Mesenchymal stem cell (in vitro differentiated cells and primary cell): ENCODE measurements at regions not wholly inside any gene's neighbourhood (a gene's known extent, or its start where the extent isn't known, plus 50 kb on each side); places are given as distances from the start of the nearest gene placed in this dataset.

Source experiments
- DNase-seq: peaks from one replicate; pipeline ENCODE4 v3.0.0-alpha.2; 2013
- H2AFZ ChIP-seq: one replicate; pipeline ENCODE4 v1.6.1; 2013; ENCODE audit warnings: low read depth, mild to moderate bottlenecking, control low read depth, inconsistent platforms, low read length, moderate library complexity
- H2AK5ac ChIP-seq: 2 replicates; pipeline ENCODE4 v1.6.1; 2013; ENCODE audit warnings: low read length, moderate library complexity, mild to moderate bottlenecking, inconsistent platforms; ENCODE audit not compliant: severe bottlenecking
- H2BK120ac ChIP-seq: one replicate; pipeline ENCODE4 v1.6.1; 2013; ENCODE audit warnings: low read depth, mild to moderate bottlenecking, inconsistent platforms, low read length, moderate library complexity
- H2BK12ac ChIP-seq, 2 experiments: one replicate each; pipeline ENCODE4 v1.6.1; 2013; ENCODE audit warnings: inconsistent platforms in 2 of 2, low read length in 2 of 2, mild to moderate bottlenecking in 2 of 2, moderate library complexity in 2 of 2, control low read depth in 1 of 2
- H2BK15ac ChIP-seq: one replicate; pipeline ENCODE4 v1.6.1; 2013; ENCODE audit warnings: mild to moderate bottlenecking, low read depth, inconsistent platforms; ENCODE audit not compliant: poor library complexity, severe bottlenecking
- H2BK5ac ChIP-seq: 2 replicates; pipeline ENCODE4 v1.6.1; 2013; ENCODE audit warnings: low read depth, mild to moderate bottlenecking, low read length, control low read depth, inconsistent platforms; ENCODE audit not compliant: poor library complexity, severe bottlenecking
- H3K14ac ChIP-seq, 2 experiments: one replicate each; pipeline ENCODE4 v1.6.1; 2013; ENCODE audit warnings: inconsistent platforms in 2 of 2, low read length in 2 of 2, control low read depth in 1 of 2, mild to moderate bottlenecking in 1 of 2, moderate library complexity in 1 of 2
- H3K18ac ChIP-seq, 2 experiments: one replicate each; pipeline ENCODE4 v1.6.1; 2013; ENCODE audit warnings: inconsistent platforms in 2 of 2, low read length in 2 of 2, control low read depth in 1 of 2, low read depth in 1 of 2, mild to moderate bottlenecking in 1 of 2
- H3K23ac ChIP-seq, 2 experiments: one replicate each; pipeline ENCODE4 v1.6.1; 2013; ENCODE audit warnings: inconsistent platforms in 2 of 2, low read length in 2 of 2, mild to moderate bottlenecking in 2 of 2, moderate library complexity in 2 of 2, control low read depth in 1 of 2
- H3K27ac ChIP-seq: 2 replicates; pipeline ENCODE4 v1.5.1; 2013; ENCODE audit warnings: mild to moderate bottlenecking, moderate library complexity, low read length, control low read depth, inconsistent platforms; ENCODE audit not compliant: poor library complexity, severe bottlenecking
- H3K27me3 ChIP-seq, 2 experiments: 2 replicates each; pipeline versions ENCODE4 v1.6.1 to v1.7.0; 2013; ENCODE audit warnings: low read length in 2 of 2, mild to moderate bottlenecking in 2 of 2, moderate library complexity in 2 of 2, control low read depth in 1 of 2, inconsistent platforms in 1 of 2; ENCODE audit not compliant: control insufficient read depth in 1 of 2, insufficient read depth in 1 of 2
- H3K36me3 ChIP-seq, 2 experiments: 2 replicates each; pipeline versions ENCODE4 v1.6.1 to v1.7.0; 2013; ENCODE audit warnings: low read length in 2 of 2, control low read depth in 1 of 2, inconsistent platforms in 1 of 2, low read depth in 1 of 2, mild to moderate bottlenecking in 1 of 2; ENCODE audit not compliant: insufficient read depth in 2 of 2, control insufficient read depth in 1 of 2
- H3K4ac ChIP-seq, 2 experiments: one replicate each; pipeline ENCODE4 v1.6.1; 2013; ENCODE audit warnings: inconsistent platforms in 2 of 2, low read length in 2 of 2, mild to moderate bottlenecking in 2 of 2, moderate library complexity in 2 of 2, control low read depth in 1 of 2, low read depth in 1 of 2
- H3K4me1 ChIP-seq: 2 replicates; pipeline ENCODE4 v1.6.1; 2013; ENCODE audit warnings: low read depth, low read length, control low read depth; ENCODE audit not compliant: control insufficient read depth, insufficient read depth
- H3K4me2 ChIP-seq: 2 replicates; pipeline ENCODE4 v1.6.1; 2013; ENCODE audit warnings: low read length, mild to moderate bottlenecking, inconsistent platforms; ENCODE audit not compliant: poor library complexity, severe bottlenecking
- H3K4me3 ChIP-seq, 2 experiments: 2 replicates each; pipeline versions ENCODE4 v1.5.1 to v1.7.0; 2013; ENCODE audit warnings: low read length in 2 of 2, mild to moderate bottlenecking in 2 of 2, control low read depth in 1 of 2, low read depth in 1 of 2; ENCODE audit not compliant: insufficient read depth in 1 of 2
- H3K79me1 ChIP-seq: replicated peaks from 2 replicates; pipeline ENCODE4 v1.6.1; 2013; ENCODE audit warnings: mild to moderate bottlenecking, control low read depth, low read length, inconsistent platforms; ENCODE audit not compliant: poor library complexity, severe bottlenecking
- H3K9ac ChIP-seq: 2 replicates; pipeline ENCODE4 v1.7.0; 2013; ENCODE audit warnings: mild to moderate bottlenecking, low read length, moderate library complexity
- H3K9me3 ChIP-seq: 2 replicates; pipeline ENCODE4 v1.7.0; 2013; ENCODE audit warnings: mild to moderate bottlenecking, low read length; ENCODE audit not compliant: control insufficient read depth
- H4K8ac ChIP-seq: one replicate; pipeline ENCODE4 v1.6.1; 2013; ENCODE audit warnings: inconsistent platforms, mild to moderate bottlenecking, low read length, moderate library complexity
- H4K91ac ChIP-seq: one replicate; pipeline ENCODE4 v1.6.1; 2013; ENCODE audit warnings: mild to moderate bottlenecking, low read length, inconsistent platforms
- WGBS: methylation state at CpG from one replicate; pipeline ENCODE4 v1.1.7; 2013; ENCODE audit warnings: mixed read lengths; 5-methylcytosine and 5-hydroxymethylcytosine counted together

GRCh38 chrX:125096870-125097269 is 222.8 kb upstream of the TEX13C start:
- Histone ChIP-seq H4K91ac (no peak overlapping the region), H3K14ac (no peak overlapping the region), H3K36me3 (no peaks in the 10 kb centered on the region), H3K9me3 (no peaks in the 10 kb centered on the region), H4K8ac (no peak overlapping the region), H3K27me3 (no peaks in the 10 kb centered on the region), H2BK120ac (no peak overlapping the region), H2BK5ac (no peak overlapping the region), H3K4ac (no peak overlapping the region), H3K23ac (no peak overlapping the region), H3K4me1 (no peaks in the 10 kb centered on the region), H3K4me3 (no peak overlapping the region), H2BK12ac (no peak overlapping the region), H3K27ac (no peak overlapping the region), H2AK5ac (no peak overlapping the region), H3K9ac (no peak overlapping the region), H2AFZ (no peak overlapping the region), H3K4me2 (no peak overlapping the region), H3K79me1 (no peaks in the 10 kb centered on the region), H3K18ac (no peak overlapping the region), H2BK15ac (no peak overlapping the region)
- DNase-seq, result no peak
- WGBS, result no CpG with 5 or more reads among the region's 1 CpG

- no peak overlapping the region for H2BK5ac ChIP-seq
- no peak overlapping the region for H4K91ac ChIP-seq
- H3K4me3 ChIP-seq, result no peak overlapping the region
- H3K4me2 ChIP-seq, result no peak overlapping the region
- WGBS, result no CpG with 5 or more reads among the region's 1 CpG
- H2BK12ac ChIP-seq, result no peak overlapping the region
- H3K9me3 ChIP-seq, result no peaks in the 10 kb centered on the region
- DNase-seq, result no peak
- no peak overlapping the region for H3K9ac ChIP-seq
- H3K27ac ChIP-seq, result no peak overlapping the region
- H3K79me1 ChIP-seq, result no peaks in the 10 kb centered on the region
- no peak overlapping the region for H3K4ac ChIP-seq
- no peak overlapping the region for H2AK5ac ChIP-seq
- H2BK15ac ChIP-seq, result no peak overlapping the region
- no peak overlapping the region for H2AFZ ChIP-seq
- H3K14ac ChIP-seq, result no peak overlapping the region
- no peak overlapping the region for H2BK120ac ChIP-seq
- no peaks in the 10 kb centered on the region for H3K4me1 ChIP-seq
- no peak overlapping the region for H3K23ac ChIP-seq
- no peak overlapping the region for H3K18ac ChIP-seq
- H4K8ac ChIP-seq, result no peak overlapping the region
- H3K36me3 ChIP-seq, result no peaks in the 10 kb centered on the region
- H3K27me3 ChIP-seq, result no peaks in the 10 kb centered on the region
These were observed 217.5 kb upstream of the TEX13C start for GRCh38 chrX:125101971-125102755.

GRCh38 chrX:125103693-125104092 is 216.0 kb upstream of the TEX13C start:
- DNase-seq, result no peak
- no peak overlapping the region for H3K4ac ChIP-seq
- H3K4me2 ChIP-seq, result no peak overlapping the region
- H2AK5ac ChIP-seq, result no peak overlapping the region
- no peak overlapping the region for H2BK15ac ChIP-seq
- no peaks in the 10 kb centered on the region for H3K27me3 ChIP-seq
- H3K14ac ChIP-seq, result no peak overlapping the region
- no peak overlapping the region for H2BK5ac ChIP-seq
- H4K91ac ChIP-seq, result no peak overlapping the region
- no peak overlapping the region for H2BK12ac ChIP-seq
- no peak overlapping the region for H2AFZ ChIP-seq
- no peak overlapping the region for H3K9ac ChIP-seq
- no peaks in the 10 kb centered on the region for H3K4me1 ChIP-seq
- no peaks in the 10 kb centered on the region for H3K36me3 ChIP-seq
- no peak overlapping the region for H3K4me3 ChIP-seq
- H3K27ac ChIP-seq, result no peak overlapping the region
- WGBS, result 92% methylated on average over 7 of the region's 11 CpGs
- no peak overlapping the region for H4K8ac ChIP-seq
- H3K9me3 ChIP-seq, result no peaks in the 10 kb centered on the region
- H3K18ac ChIP-seq, result no peak overlapping the region
- H3K23ac ChIP-seq, result no peak overlapping the region
- no peak overlapping the region for H2BK120ac ChIP-seq
- H3K79me1 ChIP-seq, result no peaks in the 10 kb centered on the region

GRCh38 chrX:125108921-125109320 is 210.8 kb upstream of the TEX13C start:
- H2BK15ac ChIP-seq, result no peak overlapping the region
- no peak overlapping the region for H2AK5ac ChIP-seq
- no peak overlapping the region for H2AFZ ChIP-seq
- WGBS, result 100% methylated on average over 2 of the region's 3 CpGs
- H3K18ac ChIP-seq, result no peak overlapping the region
- H3K9ac ChIP-seq, result no peak overlapping the region
- H3K27me3 ChIP-seq, result no peaks in the 10 kb centered on the region
- peaks cover 2% of the 10 kb centered on the region for H3K9me3 ChIP-seq
- no peak overlapping the region for H2BK120ac ChIP-seq
- no peak overlapping the region for H3K27ac ChIP-seq
- no peak overlapping the region for H2BK12ac ChIP-seq
- H3K36me3 ChIP-seq, result no peaks in the 10 kb centered on the region
- H3K4me3 ChIP-seq, result no peak overlapping the region
- H3K4ac ChIP-seq, result no peak overlapping the region
- no peaks in the 10 kb centered on the region for H3K4me1 ChIP-seq
- no peak overlapping the region for H4K91ac ChIP-seq
- H3K23ac ChIP-seq, result no peak overlapping the region
- H3K14ac ChIP-seq, result no peak overlapping the region
- no peak overlapping the region for H4K8ac ChIP-seq
- H3K79me1 ChIP-seq, result no peaks in the 10 kb centered on the region
- no peak overlapping the region for H2BK5ac ChIP-seq
- no peak for DNase-seq
- no peak overlapping the region for H3K4me2 ChIP-seq
